GM12872 (cell line): ENCODE measurements at regions not wholly inside any gene's neighbourhood (a gene's known extent, or its start where the extent isn't known, plus 50 kb on each side); places are given as distances from the start of the nearest gene placed in this dataset.

Experiments used
- CTCF ChIP-seq: IDR thresholded peaks from 3 replicates; pipeline ENCODE4 v1.5.1; 2011; ENCODE audit warnings: low read depth, mild to moderate bottlenecking, low read length, moderate library complexity; ENCODE audit not compliant: insufficient read depth

GRCh38 chr11:30109774-30110173 is 92.9 kb upstream of the KCNA4 start:
- TF ChIP-seq CTCF, result no peak

DNA sequence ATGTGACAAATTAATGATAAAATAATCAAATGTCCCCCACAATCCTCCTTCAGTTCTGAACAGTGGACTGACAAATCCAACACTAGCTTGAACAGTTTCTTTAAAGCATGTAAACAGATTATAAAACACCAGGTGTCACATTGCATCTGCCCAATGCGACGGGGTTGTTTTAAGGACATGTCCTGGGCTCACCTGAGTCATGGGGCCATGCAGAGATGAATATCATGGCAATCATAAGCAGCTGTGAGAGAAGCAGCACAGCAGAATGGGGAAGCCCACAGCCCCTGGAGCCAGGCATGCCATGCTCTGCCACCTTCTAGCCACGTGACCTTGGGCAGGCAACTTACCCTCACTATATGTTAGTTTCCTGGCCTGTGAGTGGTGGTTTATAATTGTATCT is 93.9 kb upstream of the KCNA4 start:
- no peak for TF ChIP-seq CTCF

- no peak for TF ChIP-seq CTCF
These were observed 95.0 kb upstream of the KCNA4 start for GRCh38 chr11:30111786-30112185.

DNA sequence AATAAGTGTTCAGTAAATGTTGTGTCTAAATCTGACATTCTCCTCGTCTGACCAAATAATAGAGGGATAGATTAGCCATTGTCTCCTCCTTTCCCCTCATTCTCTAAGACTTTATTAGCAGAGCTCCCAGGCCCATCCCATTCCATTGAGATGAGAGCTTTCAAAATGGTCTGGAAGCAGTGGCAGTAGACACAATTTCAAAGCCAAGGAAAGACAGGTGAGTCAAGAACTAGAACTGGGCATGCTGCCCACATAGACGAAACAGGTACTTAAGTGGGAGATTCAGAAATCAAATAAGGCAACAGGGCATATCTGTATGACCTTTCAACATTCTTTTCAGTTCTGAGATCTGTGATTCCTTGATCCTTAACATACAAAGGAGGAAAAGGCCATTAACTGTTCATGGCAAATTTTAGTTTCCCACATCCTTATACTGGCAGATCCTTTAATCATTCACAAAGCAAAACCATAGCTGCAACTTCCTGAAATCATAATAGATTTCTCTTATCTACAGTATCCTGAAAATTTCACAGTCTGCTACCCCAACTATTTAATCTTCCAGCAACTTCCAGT is 96.6 kb upstream of the KCNA4 start:
- no peak for TF ChIP-seq CTCF

DNA sequence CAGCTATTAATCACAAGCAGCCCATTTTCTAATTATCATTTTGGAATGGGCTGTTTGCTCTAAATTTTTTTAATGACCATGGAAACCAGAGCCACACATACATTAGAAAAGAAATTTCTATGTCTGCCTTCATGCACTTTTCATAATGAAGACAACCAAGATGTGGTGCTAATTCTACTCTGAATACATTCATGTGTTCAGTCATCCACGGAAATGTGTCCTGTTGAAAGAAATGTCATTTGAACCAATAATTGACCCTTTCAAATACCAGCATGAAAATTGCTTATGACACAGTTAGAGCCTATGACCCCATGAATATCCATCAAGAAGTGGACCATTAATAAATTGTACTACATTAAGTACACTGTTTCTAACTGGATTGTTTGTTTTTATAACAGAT is 99.7 kb upstream of the KCNA4 start:
- TF ChIP-seq CTCF, result no peak

DNA sequence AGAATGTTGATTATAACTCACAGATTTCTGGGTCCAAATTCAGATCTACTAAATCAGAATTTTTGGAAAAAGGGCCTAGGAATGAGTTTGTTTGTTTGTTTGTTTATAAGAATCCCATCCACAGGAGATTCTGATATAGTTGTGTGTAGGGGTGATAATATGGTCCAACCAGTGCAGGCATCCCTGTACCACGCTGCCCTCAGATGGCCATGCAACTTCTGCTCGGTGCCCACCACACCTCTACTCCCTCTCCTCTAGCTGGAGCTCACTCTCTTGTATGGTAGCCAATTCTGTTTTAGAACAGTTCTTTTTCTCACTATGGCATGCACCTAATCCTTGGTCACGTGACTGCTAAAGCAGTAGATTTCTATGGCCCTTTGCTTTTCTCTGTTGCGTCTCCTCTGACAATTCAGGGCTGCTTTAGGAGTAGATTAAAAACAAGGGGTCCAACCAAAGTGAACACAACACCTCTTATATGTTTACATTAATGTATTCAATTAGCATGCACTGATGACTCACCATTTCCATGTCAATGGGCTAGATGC is 103.3 kb upstream of the KCNA4 start:
- TF ChIP-seq CTCF, result no peak

- TF ChIP-seq CTCF, result no peak
These were observed 105.4 kb upstream of the FSHB start for GRCh38 chr11:30125456-30125855.
